IPS DF 6.9 (cell line): ENCODE measurements at regions not wholly inside any gene's neighbourhood (a gene's known extent, or its start where the extent isn't known, plus 50 kb on each side); places are given as distances from the start of the nearest gene placed in this dataset.

Source experiments
- DNase-seq: peaks from one replicate; pipeline ENCODE4 v3.0.0-alpha.2; 2013; ENCODE audit warnings: low read depth, low spot score
- H3K27ac ChIP-seq: one replicate; pipeline ENCODE4 v1.5.1; 2013; ENCODE audit warnings: low read length, control low read depth
- H3K27me3 ChIP-seq: 2 replicates; pipeline ENCODE4 v1.6.1; 2013; ENCODE audit warnings: mild to moderate bottlenecking, low read length; ENCODE audit not compliant: control insufficient read depth, insufficient read depth
- H3K36me3 ChIP-seq: 2 replicates; pipeline ENCODE4 v1.6.1; 2013; ENCODE audit warnings: low read length; ENCODE audit not compliant: control insufficient read depth, insufficient read depth
- H3K4me1 ChIP-seq: 2 replicates; pipeline ENCODE4 v1.6.1; 2013; ENCODE audit warnings: low read length; ENCODE audit not compliant: control insufficient read depth, insufficient read depth
- H3K4me3 ChIP-seq: 2 replicates; pipeline ENCODE4 v1.5.1; 2013; ENCODE audit warnings: mild to moderate bottlenecking, low read length
- H3K9me3 ChIP-seq: 2 replicates; pipeline ENCODE4 v1.6.1; 2013; ENCODE audit warnings: low read length, inconsistent platforms; ENCODE audit not compliant: control insufficient read depth, insufficient read depth
- WGBS: extraction: QIAGEN DNeasy Blood & Tissue Kit; methylation state at CpG from one replicate; pipeline ENCODE4 v1.1.7; 2013; ENCODE audit warnings: mixed read lengths, missing lambda C conversion rate; ENCODE audit not compliant: insufficient read length, insufficient coverage; 5-methylcytosine and 5-hydroxymethylcytosine counted together

- DNase-seq = no peak
Measured at GRCh38 chr21:39124681-39125251, 58.5 kb downstream of the PSMG1 start.

DNA sequence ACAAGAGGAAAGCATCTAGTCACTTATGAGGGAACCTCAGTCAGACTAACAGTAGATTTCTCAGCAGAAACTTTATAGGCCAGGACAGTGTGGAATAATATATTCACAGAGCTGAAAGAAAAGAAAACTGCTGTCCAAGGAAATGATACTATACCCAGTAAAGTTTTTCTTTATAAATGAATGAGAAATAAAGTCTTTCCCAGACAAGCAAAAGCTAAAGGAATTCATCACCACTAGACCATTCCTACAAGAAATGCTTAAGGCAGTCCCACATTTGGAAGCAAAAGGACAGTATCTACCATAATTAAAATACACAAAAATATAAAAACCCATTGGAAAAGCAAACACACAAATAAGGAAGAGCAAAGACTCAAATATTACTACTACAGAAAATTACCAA lies 59.9 kb downstream of the PSMG1 start:
- H3K27me3 ChIP-seq = no peaks in the 10 kb centered on the region
- H3K27ac ChIP-seq = no peak overlapping the region
- no peaks in the 10 kb centered on the region for H3K9me3 ChIP-seq
- no peak overlapping the region for H3K4me3 ChIP-seq
- H3K4me1 ChIP-seq = peaks cover 3% of the 10 kb centered on the region
- DNase-seq = no peak
- 0 out of 2 replicates have a peak, but pooled peaks cover 2% of the 10 kb centered on the region for H3K36me3 ChIP-seq

More at GRCh38 chr21:39124681-39125251, 58.5 kb downstream of the PSMG1 start:
- no CpG with 5 or more reads among the region's 7 CpGs for WGBS
- no peaks in the 10 kb centered on the region for H3K27me3 ChIP-seq
- H3K36me3 ChIP-seq = 0 out of 2 replicates have a peak, but pooled peaks cover 2% of the 10 kb centered on the region
- no peak overlapping the region for H3K4me3 ChIP-seq
- peaks cover 3% of the 10 kb centered on the region for H3K4me1 ChIP-seq
- H3K9me3 ChIP-seq = no peaks in the 10 kb centered on the region
- no peak overlapping the region for H3K27ac ChIP-seq

GRCh38 chr21:39121600-39122355 lies 61.5 kb downstream of the PSMG1 start:
- Histone ChIP-seq H3K36me3 (0 out of 2 replicates have a peak, but pooled peaks cover 2% of the 10 kb centered on the region), H3K27me3 (no peaks in the 10 kb centered on the region), H3K9me3 (no peaks in the 10 kb centered on the region), H3K4me1 (peaks cover 3% of the 10 kb centered on the region), H3K4me3 (no peak overlapping the region), H3K27ac (no peak overlapping the region)
- WGBS = no CpG with 5 or more reads among the region's 7 CpGs
- DNase-seq = no peak

GRCh38 chr21:39120876-39121599 lies 62.2 kb downstream of the PSMG1 start:
- Histone ChIP-seq H3K27me3 (no peaks in the 10 kb centered on the region), H3K36me3 (0 out of 2 replicates have a peak, but pooled peaks cover 2% of the 10 kb centered on the region), H3K4me1 (peaks cover 3% of the 10 kb centered on the region), H3K27ac (no peak overlapping the region), H3K9me3 (no peaks in the 10 kb centered on the region), H3K4me3 (no peak overlapping the region)
- no peak for DNase-seq
- no CpG with 5 or more reads among the region's 10 CpGs for WGBS

DNA sequence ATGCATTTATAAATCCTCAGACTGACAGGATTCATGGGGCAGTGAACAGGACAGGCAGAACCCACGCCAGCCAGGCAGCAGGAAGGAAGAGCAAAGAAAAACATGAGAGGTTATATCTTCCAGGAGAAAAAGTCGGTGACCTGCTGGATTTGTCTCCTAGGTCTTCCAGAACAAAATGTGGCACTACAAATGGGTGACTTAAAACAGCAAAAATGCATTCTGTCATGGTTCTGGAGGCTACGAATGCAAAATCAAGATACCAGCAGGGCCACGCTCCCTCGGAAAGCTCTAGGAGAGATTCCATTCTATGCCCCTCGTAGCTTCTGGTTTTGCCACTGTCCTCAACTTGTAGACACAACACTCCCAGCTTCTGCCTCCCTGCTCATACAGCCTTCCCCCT lies 63.4 kb downstream of the PSMG1 start:
- no CpG with 5 or more reads among the region's 6 CpGs for WGBS
- H3K27ac ChIP-seq = no peak overlapping the region
- no peaks in the 10 kb centered on the region; the same call in 1 of the 2 replicates for H3K4me1 ChIP-seq
- H3K27me3 ChIP-seq = no peaks in the 10 kb centered on the region
- no peaks in the 10 kb centered on the region for H3K36me3 ChIP-seq
- no peak for DNase-seq
- no peaks in the 10 kb centered on the region for H3K9me3 ChIP-seq
- no peak overlapping the region for H3K4me3 ChIP-seq

DNA sequence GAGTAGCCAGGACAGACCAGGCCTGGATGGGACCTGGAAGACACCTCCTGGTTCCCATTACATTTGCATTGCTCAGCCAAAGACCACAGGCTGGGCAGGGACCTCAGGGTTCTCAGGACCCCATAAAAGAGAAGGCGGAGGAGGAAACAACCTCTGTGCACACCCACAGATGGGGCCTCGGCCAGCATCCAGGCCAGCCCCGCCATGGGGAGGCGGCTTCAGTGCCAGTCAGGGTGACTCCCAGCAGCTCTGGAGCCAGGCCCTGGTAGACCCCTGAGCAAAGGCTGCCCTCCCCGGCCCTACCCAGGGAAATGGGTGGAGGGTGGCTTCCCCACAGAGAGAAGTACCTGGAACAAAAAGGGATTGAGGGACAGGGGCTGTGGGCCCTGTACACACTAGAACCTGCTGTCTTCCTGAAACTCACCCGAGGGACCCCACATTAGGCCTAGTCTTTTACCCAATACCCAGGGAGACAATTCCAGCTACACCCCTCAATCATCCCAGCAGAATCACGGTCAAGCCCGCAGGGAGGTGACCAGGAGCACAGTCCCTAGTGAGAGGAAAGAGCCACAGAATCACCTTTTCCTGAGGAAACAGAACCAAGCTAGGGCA lies 64.5 kb downstream of the PSMG1 start:
- no peak for DNase-seq
- Histone ChIP-seq H3K36me3 (no peaks in the 10 kb centered on the region), H3K27me3 (no peaks in the 10 kb centered on the region), H3K27ac (no peak overlapping the region), H3K9me3 (no peaks in the 10 kb centered on the region), H3K4me3 (no peak overlapping the region), H3K4me1 (no peaks in the 10 kb centered on the region; the same call in 1 of the 2 replicates)
- no CpG with 5 or more reads among the region's 8 CpGs for WGBS

DNA sequence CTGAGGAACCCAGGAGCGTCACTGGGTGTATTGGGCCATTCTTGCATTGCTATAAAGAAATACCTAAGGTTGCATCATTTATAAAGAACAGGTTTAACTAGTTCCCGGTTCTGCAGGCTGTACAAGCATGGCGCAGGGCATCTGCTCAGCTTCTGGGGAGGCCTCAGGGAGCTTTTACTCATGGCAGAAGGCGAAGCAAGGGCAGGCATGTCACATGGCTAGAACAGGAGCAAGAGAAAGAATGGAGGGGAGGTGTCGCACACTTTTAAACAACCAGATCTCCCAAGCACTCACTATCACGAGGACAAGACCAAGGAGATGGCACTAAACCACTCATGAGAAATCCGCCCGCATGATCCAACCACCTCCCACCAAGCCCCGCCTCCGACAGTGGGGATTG lies 65.2 kb downstream of the PSMG1 start:
- Histone ChIP-seq H3K36me3 (no peaks in the 10 kb centered on the region), H3K27ac (no peak overlapping the region), H3K27me3 (no peaks in the 10 kb centered on the region), H3K9me3 (no peaks in the 10 kb centered on the region), H3K4me3 (no peak overlapping the region), H3K4me1 (no peaks in the 10 kb centered on the region; the same call in 1 of the 2 replicates)
- DNase-seq = no peak
- no CpG with 5 or more reads among the region's 10 CpGs for WGBS

GRCh38 chr21:39117440-39117970 lies 65.7 kb downstream of the PSMG1 start:
- no peaks in the 10 kb centered on the region for H3K27me3 ChIP-seq
- no peaks in the 10 kb centered on the region for H3K9me3 ChIP-seq
- no peak overlapping the region for H3K27ac ChIP-seq
- no peak overlapping the region for H3K4me3 ChIP-seq
- no peak for DNase-seq
- no peaks in the 10 kb centered on the region; the same call in 1 of the 2 replicates for H3K4me1 ChIP-seq
- no peaks in the 10 kb centered on the region for H3K36me3 ChIP-seq
- WGBS = no CpG with 5 or more reads among the region's 11 CpGs

- H3K9me3 ChIP-seq = no peaks in the 10 kb centered on the region
- DNase-seq = no peak
- no peaks in the 10 kb centered on the region; the same call in 1 of the 2 replicates for H3K4me1 ChIP-seq
- no peaks in the 10 kb centered on the region for H3K36me3 ChIP-seq
- no peaks in the 10 kb centered on the region for H3K27me3 ChIP-seq
- WGBS = no CpG with 5 or more reads among the region's 19 CpGs
- H3K27ac ChIP-seq = no peak overlapping the region
- no peak overlapping the region for H3K4me3 ChIP-seq
Measured at GRCh38 chr21:39116761-39117439, 66.4 kb downstream of the PSMG1 start.
